ENCODE measurements at regions not wholly inside any gene's neighbourhood (a gene's known extent, or its start where the extent isn't known, plus 50 kb on each side); places are given as distances from the start of the nearest gene placed in this dataset.

- TF ChIP-seq CTCF (IDR thresholded peaks at IDR 0.05; ENCODE audit: low read depth, low read length) (no peak), POLR2A (IDR thresholded peaks at IDR 0.05; ENCODE audit: extremely low read depth, insufficient read length) (no peak)
These were observed 59.2 kb upstream of the TANC2 start for GRCh38 chr17:62906881-62907280.
